COR-L47 (cell line): ENCODE measurements at regions not wholly inside any gene's neighbourhood (a gene's known extent, or its start where the extent isn't known, plus 50 kb on each side); places are given as distances from the start of the nearest gene placed in this dataset.
A peak's percentile ranks its signal among the peaks of the same experiment; 100 is the strongest.
"Not testable (repeated sequence)": the region's sequence is repeated elsewhere in the genome, so short reads cannot be mapped to it uniquely, and the experiment has no call there.

Experiments
- DNase-seq: peaks from one replicate; lab custom pipeline; 2025; lab: John Stamatoyannopoulos, UW

- DNase-seq, result peak; percentile 15
These were observed 361.0 kb downstream of the CD83 start for GRCh38 chr6:14478381-14479225.

DNA sequence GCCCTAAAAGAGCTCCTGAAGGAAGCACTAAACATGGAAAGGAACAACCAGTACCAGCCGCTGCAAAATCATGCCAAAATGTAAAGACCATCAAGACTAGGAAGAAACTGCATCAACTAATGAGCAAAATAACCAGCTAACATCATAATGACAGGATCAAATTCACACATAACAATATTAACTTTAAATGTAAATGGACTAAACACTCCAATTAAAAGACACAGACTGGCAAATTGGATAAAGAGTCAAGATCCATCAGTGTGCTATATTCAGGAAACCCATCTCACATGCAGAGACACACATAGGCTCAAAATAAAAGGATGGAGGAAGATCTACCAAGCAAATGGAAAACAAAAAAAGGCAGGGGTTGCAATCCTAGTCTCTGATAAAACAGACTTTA, 364.4 kb downstream of the CD83 start:
- not testable (repeated sequence) for DNase-seq

- no peak for DNase-seq
These were observed 370.1 kb downstream of the CD83 start for GRCh38 chr6:14487625-14488024.

DNA sequence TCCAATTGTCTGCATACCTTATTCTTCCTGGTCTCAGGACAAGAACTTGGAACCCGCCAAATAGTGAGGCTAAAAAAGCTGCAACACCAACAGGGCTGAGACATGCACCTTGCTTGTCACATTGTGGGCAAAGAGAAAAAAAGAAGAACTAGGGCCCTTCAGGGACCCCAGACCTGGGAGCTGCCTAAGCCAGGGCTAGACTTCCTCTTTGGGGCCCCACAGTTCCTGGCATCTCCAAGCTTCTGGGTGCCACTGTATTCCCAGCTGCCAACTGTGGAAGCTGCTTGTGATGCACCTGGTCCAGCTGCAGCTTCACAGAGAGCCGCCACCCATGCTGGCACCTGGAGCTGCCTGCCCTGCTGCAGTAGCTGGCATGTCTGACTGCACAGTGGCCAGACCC, 370.6 kb downstream of the CD83 start:
- no peak for DNase-seq

- no peak for DNase-seq
These were observed 371.9 kb downstream of the CD83 start for GRCh38 chr6:14489445-14489844.

- no peak for DNase-seq
These were observed 381.2 kb downstream of the CD83 start for GRCh38 chr6:14498748-14499147.

- no peak for DNase-seq
These were observed 381.7 kb downstream of the CD83 start for GRCh38 chr6:14499309-14499708.

DNA sequence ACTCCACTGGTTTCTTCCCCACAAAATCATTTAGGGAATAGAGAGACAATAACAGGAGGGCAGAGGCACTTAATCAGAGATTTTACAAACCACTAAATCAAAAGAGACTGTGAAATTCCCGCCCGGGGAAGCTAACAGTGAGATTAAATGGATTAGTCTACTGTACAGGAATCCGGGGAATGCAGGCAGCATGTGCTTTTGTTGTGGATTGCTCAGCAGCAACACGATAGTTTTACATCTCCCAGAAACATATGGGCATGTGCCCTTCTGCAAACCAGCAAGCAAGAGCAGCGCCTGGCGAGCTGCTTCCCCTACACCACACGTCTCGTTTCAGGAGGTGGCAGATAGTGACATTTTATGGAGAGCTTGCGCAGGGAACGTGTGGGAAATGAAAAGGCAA, 382.3 kb downstream of the CD83 start:
- no peak for DNase-seq

DNA sequence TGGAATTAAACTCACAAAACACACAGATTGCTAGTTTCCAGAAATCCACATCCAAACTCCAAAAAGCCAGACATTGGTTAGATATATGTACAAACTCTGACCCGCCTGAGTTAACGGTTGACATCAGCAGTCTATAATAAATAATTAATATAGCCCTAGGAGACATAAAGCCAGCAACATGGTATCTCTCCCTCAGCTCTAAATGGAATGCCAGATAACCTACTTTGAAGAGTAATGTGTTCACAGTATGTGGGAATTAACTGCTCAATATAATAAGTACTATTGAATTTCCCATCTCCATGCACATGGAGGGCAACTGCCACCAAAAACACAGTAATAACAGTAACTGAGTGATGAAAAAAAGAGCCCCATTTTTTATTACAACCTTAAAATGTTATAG, 383.2 kb downstream of the CD83 start:
- DNase-seq, result no peak

DNA sequence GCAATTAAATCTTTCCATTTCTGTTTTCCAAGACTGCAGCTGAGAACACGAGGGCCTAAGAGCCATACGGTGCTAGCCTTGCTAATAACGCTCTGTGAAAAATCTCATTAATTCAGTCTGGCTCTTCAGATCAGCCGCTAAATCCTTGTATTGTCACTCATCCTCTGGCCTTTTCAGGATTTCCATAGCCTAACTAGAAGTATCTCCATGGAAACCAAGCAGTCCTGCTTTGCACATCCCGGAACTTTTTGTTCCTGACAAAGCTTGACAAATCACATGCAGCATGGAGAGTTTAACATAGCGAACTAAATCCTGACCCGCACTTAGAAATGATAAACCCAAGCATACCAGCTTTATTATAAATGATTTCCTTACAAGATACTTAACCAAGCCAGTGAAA, 383.7 kb downstream of the CD83 start:
- no peak for DNase-seq

- no peak for DNase-seq
These were observed 384.3 kb downstream of the CD83 start for GRCh38 chr6:14501914-14502313.

DNA sequence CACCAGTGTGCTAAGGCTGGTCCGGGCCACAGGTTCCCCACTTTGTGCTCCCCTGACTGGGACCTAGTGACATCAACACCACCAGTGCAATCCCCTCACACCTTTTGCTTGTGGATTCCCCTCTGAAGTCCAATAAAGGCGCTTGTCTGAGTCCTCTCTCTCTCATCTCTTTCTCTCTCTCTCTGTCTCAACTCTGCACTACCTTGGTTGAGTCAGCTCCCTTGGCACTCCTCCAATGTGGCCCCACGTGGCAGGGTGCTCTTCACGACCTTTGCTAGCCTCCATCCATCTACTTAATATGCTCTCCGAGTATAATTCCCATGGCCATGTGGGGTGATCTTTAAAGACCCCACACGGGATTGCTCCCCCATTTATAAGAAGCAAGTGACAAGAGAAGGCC, 385.0 kb downstream of the CD83 start:
- DNase-seq, result no peak

DNA sequence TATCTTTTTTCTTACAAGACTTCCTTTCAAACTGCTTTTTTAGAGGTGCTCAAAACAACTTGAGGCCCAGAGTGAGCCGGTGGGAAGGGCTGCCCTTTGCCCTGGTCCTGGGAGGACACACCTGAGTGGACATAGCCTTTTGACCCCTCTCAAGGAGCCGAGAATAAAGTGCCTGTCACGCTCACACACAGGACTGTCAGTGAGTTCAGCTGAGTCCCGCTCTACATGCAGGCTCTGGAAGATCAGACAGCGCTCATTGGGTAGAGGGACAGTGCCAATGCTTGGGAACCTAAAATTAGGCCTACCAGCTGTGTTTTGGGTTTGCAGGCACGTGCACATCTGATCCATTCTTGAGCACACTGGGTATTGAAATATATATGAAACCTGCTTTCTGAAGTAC, 387.8 kb downstream of the CD83 start:
- DNase-seq, result no peak

GRCh38 chr6:14506656-14507246, 389.2 kb downstream of the CD83 start:
- DNase-seq, result no peak

GRCh38 chr6:14509120-14509519, 391.5 kb downstream of the CD83 start:
- no peak for DNase-seq

DNA sequence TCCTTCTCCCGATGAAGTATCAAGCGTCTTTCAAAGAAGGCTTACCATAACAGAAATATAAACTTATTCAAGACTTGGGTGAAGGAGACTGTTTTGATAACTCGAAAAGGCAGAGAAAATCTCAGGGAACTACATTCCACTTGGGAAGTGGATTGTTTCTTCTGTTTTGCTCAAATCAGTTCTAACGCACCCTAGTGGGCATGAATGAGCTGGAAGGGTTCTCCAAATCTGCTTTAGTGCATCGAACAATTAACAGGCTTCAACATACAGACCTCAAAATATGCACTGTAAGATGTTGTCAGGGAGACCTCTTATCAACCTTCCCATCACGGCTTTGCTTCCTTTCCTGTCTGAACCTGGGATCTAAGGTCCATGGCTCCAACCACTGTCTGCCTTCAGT, 392.5 kb downstream of the CD83 start:
- no peak for DNase-seq

GRCh38 chr6:14511061-14511586, 393.6 kb downstream of the CD83 start:
- no peak for DNase-seq

GRCh38 chr6:14512246-14512645, 394.7 kb downstream of the CD83 start:
- DNase-seq, result no peak

- no peak for DNase-seq
These were observed 396.2 kb downstream of the CD83 start for GRCh38 chr6:14513496-14514393.

DNA sequence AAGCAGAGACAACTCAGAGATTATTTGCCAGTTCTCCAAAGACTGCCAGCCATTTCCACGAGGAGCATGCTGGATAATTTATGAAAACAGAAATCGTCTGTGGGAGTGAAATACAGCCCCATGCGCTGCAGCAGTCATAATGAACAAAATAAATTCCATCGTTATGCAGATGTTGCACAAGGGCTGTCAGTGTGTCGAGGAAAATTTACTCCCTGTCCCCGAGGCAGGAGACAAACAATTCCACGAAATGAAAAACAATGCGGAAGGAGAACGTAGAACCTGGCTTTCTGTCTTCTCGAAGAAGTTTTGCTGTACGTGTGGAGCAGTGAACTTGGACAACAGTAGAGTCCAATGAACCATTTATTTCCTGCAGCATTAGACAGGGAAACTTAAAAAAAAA, 399.4 kb downstream of the CD83 start:
- no peak for DNase-seq

DNA sequence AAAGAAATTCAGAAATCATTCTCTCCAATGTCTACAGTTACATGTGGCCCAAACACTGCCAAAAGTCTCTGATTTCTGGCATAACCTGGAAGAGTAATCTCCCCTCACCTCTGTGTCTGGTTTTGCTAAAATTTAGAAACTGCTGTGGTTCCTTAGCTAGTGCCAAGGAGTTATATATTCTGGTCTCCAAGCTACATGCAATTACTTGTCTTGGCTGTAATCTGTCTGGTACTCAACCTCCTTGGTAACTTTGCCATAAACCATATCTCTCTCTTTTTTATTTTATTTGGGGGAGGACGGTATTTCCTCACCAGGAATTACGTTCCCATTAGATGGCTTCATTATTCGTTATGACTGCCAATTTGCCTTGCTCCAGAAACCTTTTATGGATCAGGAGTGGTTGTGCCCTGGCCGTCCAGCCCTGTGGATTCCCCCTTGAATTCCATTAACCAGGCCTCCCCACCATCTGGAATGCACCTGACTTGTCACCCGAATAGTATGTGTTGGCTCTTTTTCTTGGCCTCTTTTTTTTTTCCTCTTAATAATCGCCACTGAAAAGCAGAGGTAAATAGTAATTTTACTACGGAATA, 400.0 kb downstream of the CD83 start:
- no peak for DNase-seq
